Adrenal gland (tissue), 9 donors: ENCODE measurements at regions not wholly inside any gene's neighbourhood (a gene's known extent, or its start where the extent isn't known, plus 50 kb on each side); places are given as distances from the start of the nearest gene placed in this dataset.

Experiments used
- DNase-seq, 7 donors: peaks; one replicate each; pipeline ENCODE4 v3.0.0-alpha.2; 2019 to 2020
- H3K27ac ChIP-seq, 5 donors: fragments of 200-600 bp; sonication (generic) in 4 of 5; 1 replicate in 3 of 5; 2 replicates in 2 of 5; pipeline versions ENCODE4 v1.5.1 to v1.8.0; 2016 to 2020; ENCODE audit warnings: mild to moderate bottlenecking in 1 of 5
- H3K27me3 ChIP-seq: fragments of 200-600 bp; 2 replicates; pipeline ENCODE4 v1.8.0; 2021
- H3K36me3 ChIP-seq, 2 donors: fragments of 200-600 bp; replicated peaks in 1 of 2; 1 replicate in 1 of 2; 2 replicates in 1 of 2; pipeline versions ENCODE4 v1.5.1 to v1.8.0; 2018 to 2022
- H3K4me1 ChIP-seq, 2 donors: fragments of 200-600 bp; replicated peaks in 1 of 2; 1 replicate in 1 of 2; 2 replicates in 1 of 2; pipeline versions ENCODE4 v1.5.1 to v1.8.0; 2018 to 2021
- H3K4me3 ChIP-seq, 4 donors: fragments of 200-600 bp; sonication (generic) in 3 of 4; one replicate each; pipeline ENCODE4 v1.5.1; 2016 to 2018
- H3K9me3 ChIP-seq, 3 donors: fragments of 200-600 bp; sonication (generic) in 1 of 3; replicated peaks in 1 of 3; 1 replicate in 2 of 3; 2 replicates in 1 of 3; pipeline versions ENCODE4 v1.5.1 to v1.8.0; 2016 to 2021
- CTCF ChIP-seq, 6 experiments: fragments of 450-650 bp in 4 of 6; fragments of 200-600 bp in 2 of 6; sonication (generic) in 1 of 6; IDR thresholded peaks; 1 replicate in 5 of 6; 2 replicates in 1 of 6; pipeline versions ENCODE4 v1.5.1 to v1.8.0; 2016 to 2021; ENCODE audit warnings: antibody characterized with exemption in 6 of 6, mild to moderate bottlenecking in 2 of 6, moderate library complexity in 1 of 6
- POLR2A ChIP-seq, 2 donors: fragments of 450-650 bp; IDR thresholded peaks; one replicate each; pipeline ENCODE4 v1.6.1; 2017; ENCODE audit warnings: antibody characterized with exemption in 2 of 2, mild to moderate bottlenecking in 2 of 2, moderate library complexity in 1 of 2
- WGBS, 4 donors: extraction: QIAGEN DNeasy Blood & Tissue Kit in 2 of 4; methylation state at CpG; one replicate each; pipeline versions ENCODE4 v1.1.5 to v1.1.7; 2013 to 2017; 5-methylcytosine and 5-hydroxymethylcytosine counted together
- intact Hi-C, 2 donors: fragments of 100-400 bp; cut with DNase I; formaldehyde crosslinking; loops; one replicate each; pipeline versions ENCODE4 v1.14.1 to v1.15.0; 2022 to 2023
- donor health status: healthy with polysubstance abuse.
- donor health status: Bipolar disorder and iron deficiency.
- donor health status: DM: yes; HTN: yes; CAD: no.
- donor health status: DM: no; HTN: no; CAD: no.
- donor health status: DM: no; HTN: no; CAD: no.

DNA sequence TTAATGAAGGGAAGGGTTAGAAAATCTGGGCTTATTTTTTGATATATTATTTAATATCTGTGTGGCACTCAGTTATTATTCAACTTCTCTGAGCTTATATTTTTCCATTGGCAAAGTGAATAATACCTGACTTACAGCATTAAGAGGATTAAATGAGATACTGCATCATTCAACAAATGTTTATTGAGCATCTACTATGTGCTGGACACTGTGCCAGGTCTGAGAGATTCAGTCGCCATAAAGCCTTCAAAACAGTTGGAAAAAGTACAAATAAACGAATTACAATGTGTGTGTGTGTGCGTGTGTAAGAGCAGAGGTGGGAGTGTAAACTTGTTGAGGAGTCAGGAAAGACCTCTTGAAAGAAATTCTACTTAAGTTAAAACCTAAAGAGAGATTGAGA lies 87.9 kb upstream of the CD53 start:
- H3K4me3 ChIP-seq: no peak overlapping the region
- intact Hi-C loops: no loop called here
- 37 to 58% (median 47%) methylated on average over 3 of the region's 3 CpGs for WGBS, 4 donors
- peaks cover 11% of the 10 kb centered on the region for H3K27me3 ChIP-seq
- H3K9me3 ChIP-seq: peaks cover 0 to 8% (median 0%) of the 10 kb centered on the region in 3 donors
- H3K36me3 ChIP-seq: no peaks in the 10 kb centered on the region
- TF ChIP-seq POLR2A (IDR thresholded peaks at IDR 0.05): no peak
- no peak for TF ChIP-seq CTCF (IDR thresholded peaks at IDR 0.05)
- no peaks in the 10 kb centered on the region for H3K4me1 ChIP-seq
- H3K27ac ChIP-seq: no peak overlapping the region
- no peak for DNase-seq

DNA sequence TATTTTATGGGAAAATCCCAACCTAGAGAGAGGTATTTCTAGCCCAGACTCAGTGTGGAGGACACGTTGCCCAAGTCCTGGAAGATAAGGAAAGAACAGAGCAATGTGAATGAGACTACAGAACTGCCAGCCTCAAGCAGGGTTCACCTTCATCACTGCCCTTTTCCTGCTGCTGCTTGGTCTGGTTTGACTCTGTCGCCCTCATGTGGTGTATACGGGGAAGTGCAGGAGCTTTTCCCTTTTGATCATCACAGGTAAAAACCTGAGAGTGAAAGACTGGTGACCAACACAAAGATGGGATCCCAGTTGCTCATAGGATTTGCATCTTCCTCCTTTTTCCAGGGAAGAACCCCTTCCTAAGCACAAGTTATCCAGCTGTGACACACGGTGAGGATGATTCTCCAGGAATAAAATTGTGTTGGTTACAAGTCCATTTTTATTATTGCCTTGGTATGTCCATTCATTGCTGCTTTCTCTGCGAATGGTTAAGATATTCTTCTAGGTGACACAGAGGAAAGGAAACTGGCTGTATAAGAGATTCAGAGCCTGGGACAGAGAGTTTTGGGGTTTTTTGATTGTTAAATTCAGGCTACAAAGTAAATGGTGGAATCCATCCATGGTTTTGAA lies 89.5 kb upstream of the CD53 start:
- TF ChIP-seq POLR2A (IDR thresholded peaks at IDR 0.05) (no peak), CTCF (IDR thresholded peaks at IDR 0.05) (peak; percentile 77 to 92 (median 86))
- intact Hi-C loops: loop anchor here in 1 of 2 donors (5.0 kb wide), 1 partner anchor 151 kb away; no protein-coding TSS in a partner anchor
- WGBS, 4 donors: 1 to 19% (median 3%) methylated on average over 5 of the region's 5 CpGs

DNA sequence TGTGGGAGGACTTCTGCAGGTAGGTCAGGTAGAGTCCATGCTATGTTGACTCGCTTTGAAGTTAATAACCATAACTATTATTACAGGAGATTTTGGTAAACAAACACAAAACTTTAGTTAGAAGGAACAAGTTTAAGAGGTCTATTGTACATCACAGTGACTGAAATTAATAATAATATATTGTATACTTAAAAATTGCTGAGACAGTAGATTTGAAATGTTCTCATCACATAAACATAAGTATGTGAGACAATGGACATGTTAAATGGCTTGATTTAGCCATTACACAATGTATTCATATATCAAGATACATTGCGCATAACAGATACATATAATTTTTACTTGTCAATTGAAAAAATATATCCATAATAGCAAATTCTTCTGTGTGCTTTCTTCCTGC lies 91.4 kb upstream of the CD53 start:
- Histone ChIP-seq H3K4me3 (no peak overlapping the region), H3K9me3 (no peaks in the 10 kb centered on the region), H3K27me3 (peaks cover 11% of the 10 kb centered on the region), H3K36me3 (no peaks in the 10 kb centered on the region), H3K4me1 (no peaks in the 10 kb centered on the region), H3K27ac (no peak overlapping the region)
- no peak for DNase-seq
- intact Hi-C loops: loop anchor here in 1 of 2 donors (5.0 kb wide), 1 partner anchor 149 kb away; no protein-coding TSS in a partner anchor
- WGBS, 4 donors: 82 to 90% (median 84%) methylated on average over 2 of the region's 2 CpGs
- no peak for TF ChIP-seq CTCF (IDR thresholded peaks at IDR 0.05)
- TF ChIP-seq POLR2A (IDR thresholded peaks at IDR 0.05): no peak

More for the DNA sequence above, 89.5 kb upstream of the CD53 start:
- Histone ChIP-seq H3K4me1 (no peaks in the 10 kb centered on the region), H3K9me3 (peaks cover 0 to 2% (median 0%) of the 10 kb centered on the region in 3 donors), H3K27me3 (peaks cover 11% of the 10 kb centered on the region), H3K4me3 (no peak overlapping the region), H3K36me3 (no peaks in the 10 kb centered on the region), H3K27ac (no peak overlapping the region)
- peak; percentile 24 to 76 (median 44) for DNase-seq

DNA sequence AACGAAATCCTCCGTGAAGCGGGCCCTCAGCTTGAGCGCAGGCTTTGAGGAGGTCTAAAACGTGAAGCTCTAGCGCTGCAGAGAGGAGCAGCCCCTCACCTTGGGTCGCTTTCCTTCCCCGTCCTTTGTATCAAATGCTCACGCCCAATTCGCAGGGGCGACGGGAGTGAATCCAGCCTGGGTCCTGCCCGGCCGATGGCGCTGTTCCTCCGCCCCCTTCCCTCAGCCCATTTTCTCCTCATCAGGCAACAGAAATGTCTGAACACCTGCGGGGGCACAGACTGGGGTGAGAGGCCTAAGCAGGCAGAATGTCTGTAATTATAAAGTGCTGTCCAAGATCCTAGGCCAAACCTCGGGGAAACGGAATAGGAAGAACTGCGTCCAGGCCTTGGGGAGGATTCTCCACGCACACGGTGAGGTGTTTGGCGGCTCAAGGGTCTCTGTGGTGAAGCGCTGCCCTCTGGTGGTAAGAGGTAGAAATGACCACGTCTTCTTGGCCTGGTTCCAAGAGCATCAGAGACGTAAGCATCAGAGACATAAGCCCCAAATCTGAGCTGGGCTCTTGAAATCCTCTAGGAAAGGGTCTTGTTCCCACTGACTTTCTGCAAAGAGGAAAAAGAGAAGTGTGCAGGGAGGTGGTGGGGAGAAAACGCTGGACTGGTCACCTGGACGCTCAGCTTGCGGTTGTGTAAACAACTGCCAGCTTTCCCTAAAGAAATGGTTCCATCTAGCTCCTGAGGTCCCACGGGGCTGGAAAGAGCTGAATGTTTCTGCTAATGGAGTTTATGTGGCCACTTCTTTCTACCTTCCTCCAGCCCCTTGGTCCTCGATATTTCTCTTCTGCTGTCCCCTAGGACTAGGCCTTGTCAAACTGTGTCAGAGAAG lies 92.1 kb upstream of the CD53 start:
- Histone ChIP-seq H3K4me1 (no peaks in the 10 kb centered on the region), H3K27me3 (peaks cover 11% of the 10 kb centered on the region), H3K27ac (no peak overlapping the region), H3K9me3 (no peaks in the 10 kb centered on the region), H3K4me3 (no peak overlapping the region), H3K36me3 (no peaks in the 10 kb centered on the region)
- intact Hi-C loops: loop anchor here in 1 of 2 donors (5.0 kb wide), 1 partner anchor 149 kb away; no protein-coding TSS in a partner anchor
- no peak for TF ChIP-seq POLR2A (IDR thresholded peaks at IDR 0.05)
- peak; percentile 63 to 78 (median 68) for TF ChIP-seq CTCF (IDR thresholded peaks at IDR 0.05)
- 23 to 33% (median 24%) methylated on average over 21 to 31 of the region's 31 CpGs for WGBS, 4 donors
- peak; percentile 43 to 90 (median 65) for DNase-seq
